Kidney tubule cell (primary cell): ENCODE measurements at regions not wholly inside any gene's neighbourhood (a gene's known extent, or its start where the extent isn't known, plus 50 kb on each side); places are given as distances from the start of the nearest gene placed in this dataset.
A peak's percentile ranks its signal among the peaks of the same experiment; 100 is the strongest.
"Not testable (repeated sequence)": the region's sequence is repeated elsewhere in the genome, so short reads cannot be mapped to it uniquely, and the experiment has no call there.

Experiments used
- DNase-seq: peaks from one replicate; pipeline ENCODE4 v3.0.0-alpha.2; 2018; ENCODE audit warnings: low spot score

DNA sequence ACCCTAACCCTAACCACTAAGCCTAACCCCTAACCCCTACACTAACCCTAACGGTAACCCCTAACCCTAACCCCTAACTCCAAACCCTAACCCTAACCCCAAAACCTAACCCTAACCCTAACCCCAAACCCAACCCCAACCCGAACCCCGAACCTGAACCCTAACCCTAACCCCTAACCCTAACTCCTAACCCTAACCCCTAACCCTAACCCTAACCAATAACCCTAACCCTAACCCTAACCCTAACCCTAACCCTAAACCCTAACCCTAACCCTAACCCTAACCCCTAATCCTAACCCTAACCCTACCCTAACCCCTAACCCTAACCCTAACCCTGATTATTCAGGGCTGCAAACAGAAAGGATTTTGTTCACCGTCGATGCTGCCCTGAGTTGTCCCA, 144.6 kb upstream of the DUSP22 start:
- not testable (repeated sequence) for DNase-seq

DNA sequence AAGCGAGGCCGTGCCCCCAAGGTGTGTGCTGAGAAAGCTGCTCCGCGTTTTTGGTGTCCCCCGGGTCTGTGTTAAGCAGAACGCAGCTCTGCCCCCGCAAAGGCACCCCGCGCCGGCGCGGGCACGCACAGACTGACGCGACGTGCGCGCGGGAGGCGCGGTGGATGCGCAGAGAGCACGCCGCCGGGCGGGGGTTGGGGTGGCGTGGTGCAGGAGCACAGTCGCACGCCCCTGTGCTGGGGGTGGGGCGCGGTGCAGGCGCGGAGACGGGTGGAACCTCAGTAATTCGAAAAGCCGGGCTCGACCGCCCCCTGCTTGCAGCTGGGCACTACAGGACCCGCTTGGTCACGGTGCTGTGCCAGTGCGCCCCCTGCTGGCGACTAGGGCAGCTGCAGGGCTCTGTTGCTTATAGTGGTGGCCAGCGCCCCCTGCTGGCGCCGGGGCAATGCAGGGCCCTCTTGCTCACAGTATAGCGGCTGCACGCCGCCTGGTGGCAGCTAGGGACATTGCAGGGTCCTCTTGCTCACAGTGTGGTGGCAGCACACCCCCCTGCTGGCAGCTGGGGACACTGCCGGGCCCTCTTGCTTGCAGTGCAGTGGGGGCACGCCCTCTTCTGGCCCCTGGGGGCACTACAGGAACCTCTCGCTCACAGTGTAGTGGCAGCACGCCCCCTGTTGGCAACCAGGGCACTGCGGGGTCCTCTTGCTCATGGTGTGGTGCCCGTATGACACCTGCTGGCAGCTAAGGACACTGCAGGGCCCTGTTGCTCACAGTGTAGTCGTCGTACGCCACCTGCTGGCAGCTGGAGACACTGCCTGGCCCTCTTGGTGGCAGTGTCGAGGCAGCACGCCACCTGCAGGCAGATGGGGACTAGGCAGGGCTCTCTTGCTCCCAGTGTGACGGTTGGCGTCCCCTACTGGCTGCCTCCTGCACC, 144.0 kb upstream of the DUSP22 start:
- DNase-seq: peak; percentile 47

DNA sequence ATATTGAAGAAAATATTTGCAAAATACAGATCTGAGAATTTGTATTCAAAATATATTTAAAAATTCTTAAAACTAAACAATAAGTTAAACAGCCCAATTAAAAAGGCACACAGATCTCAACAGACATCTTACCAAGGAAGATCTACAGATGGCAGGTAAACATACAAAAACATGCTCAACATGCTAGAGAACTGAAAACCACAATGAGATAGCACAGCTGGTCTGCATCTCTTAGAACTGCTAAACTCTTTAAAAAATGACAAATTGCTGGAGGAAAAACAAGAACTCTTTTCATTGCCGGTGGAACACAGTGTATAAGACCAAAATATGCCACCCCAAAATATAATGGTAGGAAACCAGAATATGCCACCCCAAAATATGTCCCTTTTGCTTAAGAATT, 142.1 kb upstream of the DUSP22 start:
- not testable (repeated sequence) for DNase-seq

DNA sequence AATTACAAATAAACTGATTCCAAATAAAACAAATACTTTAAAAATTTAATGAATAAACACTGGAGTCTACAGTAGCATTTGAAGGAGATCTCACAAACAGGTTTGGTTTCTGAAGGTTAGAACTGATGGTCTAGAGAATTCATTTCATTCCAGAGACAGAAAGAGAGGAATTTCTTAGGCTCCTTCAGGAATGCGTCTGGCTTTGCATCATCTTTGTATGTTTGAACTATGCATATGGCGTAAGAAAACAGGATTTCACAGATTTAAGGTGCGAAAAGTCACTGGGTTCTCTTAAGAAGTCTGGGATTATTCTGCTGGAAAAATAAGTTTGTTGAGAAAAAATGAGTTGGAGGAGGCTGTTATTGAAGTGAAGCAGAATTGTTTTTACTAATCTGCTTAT, 139.9 kb upstream of the DUSP22 start:
- not testable (repeated sequence) for DNase-seq

DNA sequence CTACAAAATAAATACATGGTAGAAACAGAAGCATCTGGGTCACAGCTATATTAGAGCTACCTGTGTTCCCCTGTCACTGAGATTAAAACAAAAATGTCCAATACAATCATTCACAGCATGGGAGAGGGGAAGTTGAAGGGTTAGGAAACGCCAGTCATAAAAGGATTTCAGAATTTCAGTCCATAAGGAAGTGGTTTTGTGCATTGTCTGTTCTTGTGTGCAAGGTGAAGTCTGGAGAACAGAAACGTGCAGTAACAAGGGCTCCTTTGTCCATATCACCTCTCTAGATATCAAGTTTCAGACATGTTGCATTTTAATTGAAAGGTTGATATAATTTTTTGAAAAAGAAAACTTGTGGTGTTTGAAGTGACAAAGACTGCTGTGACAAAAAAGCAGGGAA, 139.3 kb upstream of the DUSP22 start:
- DNase-seq: not testable (repeated sequence)

DNA sequence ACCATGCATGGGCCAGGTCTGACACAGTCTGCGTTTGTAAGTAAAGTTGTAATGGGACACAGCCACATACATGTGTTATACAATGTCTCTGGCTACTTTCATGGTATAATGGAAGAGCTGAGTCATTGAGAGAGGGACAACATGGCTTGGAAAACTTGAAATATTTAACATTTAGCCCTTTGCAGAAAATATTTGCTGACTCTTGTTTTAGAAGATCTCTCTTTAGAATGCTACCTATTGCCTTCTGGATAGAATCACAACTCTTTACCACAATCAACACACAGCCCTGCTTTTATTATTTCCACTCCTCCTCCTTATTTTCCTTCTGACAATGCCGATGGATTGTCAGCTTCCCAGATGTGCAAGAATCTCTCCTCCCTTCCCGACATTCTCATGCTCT, 138.4 kb upstream of the DUSP22 start:
- not testable (repeated sequence) for DNase-seq

DNA sequence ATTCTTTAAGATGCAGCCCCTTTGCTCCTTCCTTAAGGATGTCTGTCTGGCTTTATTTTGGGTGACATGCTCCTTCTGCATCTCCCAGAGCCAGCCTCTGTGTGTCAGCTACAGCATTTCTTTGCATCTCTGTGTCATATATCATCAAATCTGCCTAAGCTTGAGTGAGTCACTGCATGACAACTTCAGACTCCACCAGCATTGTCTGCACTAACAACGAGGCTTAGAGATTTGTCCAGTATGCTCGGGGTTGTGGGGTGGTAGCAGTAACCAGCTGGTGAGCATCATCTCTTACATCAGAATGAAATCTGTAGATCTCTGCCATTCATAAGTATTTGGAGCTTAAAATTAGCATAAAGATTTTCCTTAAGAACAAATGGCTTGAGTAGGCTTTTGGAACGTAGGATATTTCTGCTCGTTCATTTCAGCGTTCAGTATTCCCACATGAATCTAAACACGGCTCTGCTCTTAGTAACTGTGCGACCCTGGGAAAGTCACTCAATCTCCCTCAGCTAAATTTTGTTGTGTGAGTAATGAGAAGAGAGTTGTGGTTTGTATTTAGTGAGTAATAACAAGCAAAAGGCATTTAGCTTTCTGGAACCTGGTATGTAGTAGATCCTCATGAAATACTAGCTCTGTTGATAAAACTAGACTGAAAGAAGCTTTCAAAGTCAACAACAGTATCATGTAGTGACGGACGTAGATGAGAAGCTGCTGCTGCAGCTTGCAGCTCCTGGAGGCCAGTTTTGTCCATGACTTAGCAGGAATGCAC, 137.8 kb upstream of the DUSP22 start:
- peak; percentile 47 for DNase-seq

DNA sequence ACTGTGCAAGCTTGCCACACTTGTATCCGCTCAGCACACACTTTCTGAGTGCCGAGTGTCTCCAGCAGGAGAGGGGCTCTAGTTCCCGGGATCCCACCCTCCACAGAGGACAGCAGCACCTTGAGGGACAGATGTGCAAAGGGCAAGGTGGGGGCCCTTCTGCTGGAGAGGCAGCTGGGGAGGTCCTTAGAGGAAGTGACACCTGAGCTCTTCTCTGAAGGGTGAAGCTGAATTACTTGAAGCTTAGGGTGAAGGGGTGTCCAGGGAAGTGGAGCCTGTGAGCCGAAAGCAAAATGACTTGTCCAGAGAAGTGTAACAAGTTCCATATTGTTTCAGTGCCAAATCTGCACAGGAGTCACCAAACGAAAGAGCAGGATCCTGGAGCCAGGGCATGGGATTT, 136.3 kb upstream of the DUSP22 start:
- DNase-seq: no peak

DNA sequence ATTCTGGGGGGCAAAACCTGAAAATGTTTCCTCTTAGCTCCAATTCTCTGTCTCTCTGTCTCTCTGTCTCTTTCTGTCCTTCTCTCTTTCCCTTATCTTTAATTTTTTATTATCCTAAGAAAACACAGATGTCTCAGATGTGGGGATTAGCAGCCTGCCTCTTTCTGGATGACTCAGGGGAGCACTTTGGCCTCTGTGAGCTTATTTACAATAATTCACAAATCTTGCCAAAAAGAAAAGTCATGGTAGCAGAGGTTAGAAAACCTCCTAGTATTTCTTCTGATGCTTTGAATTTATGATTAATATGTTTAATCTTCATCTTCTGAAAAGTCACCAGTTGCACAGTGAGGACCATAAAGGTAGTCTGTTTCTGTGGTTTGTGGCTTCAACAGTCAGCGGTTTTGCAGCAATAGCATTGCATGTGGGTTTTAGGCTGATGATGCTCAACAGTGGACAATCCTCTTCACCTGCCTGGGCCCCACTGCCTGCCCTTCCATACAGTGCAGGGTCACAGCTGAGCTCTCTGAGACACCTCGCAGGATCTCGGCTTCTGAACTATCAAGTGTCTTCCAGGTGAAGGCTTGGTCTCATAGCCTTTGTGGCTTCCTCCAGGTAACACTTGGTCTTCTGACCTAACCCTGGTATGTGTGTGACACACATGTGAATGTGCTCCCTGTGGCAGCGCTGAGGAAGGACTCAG, 135.7 kb upstream of the DUSP22 start:
- not testable (repeated sequence) for DNase-seq

DNA sequence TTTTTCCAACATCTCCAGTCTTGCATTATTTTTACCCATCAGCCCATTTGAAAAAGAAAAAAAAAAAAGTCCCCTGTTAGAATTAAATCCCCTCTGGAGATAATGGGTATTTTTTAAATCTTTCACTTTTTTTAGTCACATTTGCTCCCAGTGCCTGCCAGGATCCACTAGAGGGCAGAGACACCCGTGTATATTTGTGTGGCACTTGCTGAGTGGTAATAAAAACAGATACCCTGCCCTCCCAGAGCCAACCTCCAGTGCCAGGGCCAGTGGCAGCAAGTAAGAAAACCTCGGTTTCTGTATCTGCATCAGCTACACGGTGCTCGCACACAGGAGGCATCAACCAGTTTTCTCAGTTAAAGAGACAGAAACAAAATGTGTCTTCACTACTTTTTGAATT, 135.1 kb upstream of the DUSP22 start:
- not testable (repeated sequence) for DNase-seq

DNA sequence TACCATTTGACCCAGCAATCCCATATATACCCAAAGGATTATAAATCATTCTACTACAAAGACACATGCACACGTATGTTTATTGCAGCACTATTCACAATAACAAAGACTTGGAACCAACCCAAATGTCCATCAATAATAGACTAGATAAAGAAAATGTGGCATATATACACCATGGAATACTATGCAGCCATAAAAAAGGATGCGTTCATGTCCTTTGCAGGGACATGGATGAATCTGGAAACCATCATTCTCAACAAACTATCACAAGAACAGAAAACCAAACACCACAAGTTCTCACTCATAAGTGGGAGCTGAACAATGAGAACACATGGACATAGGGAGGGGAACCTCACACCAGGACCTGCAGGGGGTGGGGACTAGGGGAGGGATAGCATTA, 130.6 kb upstream of the DUSP22 start:
- DNase-seq: not testable (repeated sequence)

DNA sequence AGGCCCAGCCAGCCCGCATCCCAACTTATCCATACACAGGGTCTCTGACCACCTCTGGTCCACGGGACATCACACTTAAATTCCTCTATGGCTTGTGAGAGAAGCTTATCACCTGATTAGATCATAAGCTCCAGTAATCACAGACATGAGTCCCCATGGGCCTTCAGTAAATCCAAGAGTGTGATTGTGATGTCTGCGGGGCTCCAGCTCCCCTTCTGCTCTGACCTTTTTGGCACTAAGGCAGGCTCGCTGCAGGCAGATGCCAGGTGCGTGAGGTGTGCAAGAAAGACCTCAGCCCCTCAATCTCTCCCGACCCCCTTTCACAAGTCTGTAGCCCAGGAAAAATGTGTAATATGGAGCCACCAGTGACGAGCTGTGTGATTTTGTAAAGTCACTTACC, 127.6 kb upstream of the DUSP22 start:
- DNase-seq: no peak

DNA sequence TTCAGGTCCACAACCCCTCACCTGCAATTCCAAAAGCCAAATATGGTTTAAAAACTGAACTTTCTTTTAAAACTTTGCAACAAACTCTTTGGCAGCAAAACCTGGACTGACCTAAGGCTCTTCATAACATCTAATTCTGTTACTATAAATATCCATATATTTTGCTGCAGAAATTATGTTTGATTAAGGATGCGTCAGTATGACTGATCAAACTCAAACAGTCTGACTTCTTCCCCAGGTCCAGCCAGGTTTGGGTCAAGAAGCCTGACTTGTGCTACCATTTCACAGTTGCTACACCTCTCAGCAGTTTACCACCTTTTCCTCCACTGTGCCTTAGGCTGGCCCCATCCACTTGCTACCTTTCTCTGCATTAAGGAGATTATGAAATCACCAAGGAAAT, 127.0 kb upstream of the DUSP22 start:
- DNase-seq: no peak

DNA sequence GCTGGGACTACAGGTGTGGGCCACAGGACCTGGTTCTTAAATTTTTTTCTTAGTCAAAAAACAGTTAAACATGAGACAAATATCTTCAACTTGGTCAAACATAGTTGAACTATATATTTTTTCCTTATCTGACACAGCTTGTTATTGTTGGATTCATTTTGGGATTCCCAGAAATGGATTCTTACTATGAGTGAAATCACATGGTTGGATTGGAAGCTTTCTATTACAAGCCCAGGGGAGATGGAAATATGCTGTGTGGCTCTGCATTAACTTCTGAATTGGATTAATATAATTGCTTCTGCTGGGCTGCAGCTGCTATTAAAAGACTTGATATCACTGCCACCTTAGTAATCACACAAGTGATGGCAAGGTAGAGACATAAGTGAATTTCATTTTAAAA, 126.4 kb upstream of the DUSP22 start:
- no peak for DNase-seq

DNA sequence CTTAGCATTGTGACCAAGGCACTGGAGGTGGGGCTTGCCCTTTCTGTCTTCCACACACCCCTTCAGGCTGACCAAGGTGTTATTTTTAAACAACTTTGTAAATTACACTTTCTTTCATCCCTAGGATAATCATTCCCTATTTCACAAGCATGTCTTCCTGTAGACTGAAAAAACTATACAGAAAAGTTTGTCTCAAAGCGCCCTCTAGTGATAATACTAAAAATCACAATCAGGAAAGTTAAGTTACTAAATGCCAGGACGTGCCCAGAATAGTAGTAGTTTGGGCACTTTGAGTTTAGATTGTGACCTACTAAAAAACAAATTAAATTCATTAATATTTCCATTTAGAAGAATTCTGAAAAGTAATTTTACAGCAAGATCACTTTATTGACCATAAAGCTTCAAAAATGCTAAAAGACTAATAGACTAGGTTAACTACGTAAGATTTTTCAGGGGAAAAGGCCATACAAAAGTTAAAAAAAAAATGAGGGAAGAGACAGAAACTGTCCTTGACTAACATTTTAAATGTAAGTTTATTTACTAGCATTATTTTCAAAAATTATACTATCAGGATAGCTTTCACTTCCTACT, 123.3 kb upstream of the DUSP22 start:
- DNase-seq: peak; percentile 60

DNA sequence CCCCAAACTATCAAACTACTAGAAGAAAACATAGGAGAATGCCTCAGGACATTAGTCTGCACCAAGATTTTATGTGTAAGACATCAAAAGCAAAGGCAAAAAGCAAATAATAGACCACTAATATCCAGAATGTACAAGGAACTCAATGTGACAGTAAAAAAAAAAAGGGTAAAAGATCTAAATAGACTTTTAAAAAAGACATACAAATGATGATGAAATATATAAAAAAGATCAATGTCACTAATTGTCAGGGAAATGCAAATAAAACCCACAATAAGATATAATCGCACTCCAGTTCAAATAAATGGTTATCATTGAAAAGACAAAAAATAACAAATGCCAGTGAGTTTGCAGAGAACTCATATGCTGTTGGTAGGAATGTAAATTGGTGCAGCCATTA, 118.3 kb upstream of the DUSP22 start:
- no peak for DNase-seq

DNA sequence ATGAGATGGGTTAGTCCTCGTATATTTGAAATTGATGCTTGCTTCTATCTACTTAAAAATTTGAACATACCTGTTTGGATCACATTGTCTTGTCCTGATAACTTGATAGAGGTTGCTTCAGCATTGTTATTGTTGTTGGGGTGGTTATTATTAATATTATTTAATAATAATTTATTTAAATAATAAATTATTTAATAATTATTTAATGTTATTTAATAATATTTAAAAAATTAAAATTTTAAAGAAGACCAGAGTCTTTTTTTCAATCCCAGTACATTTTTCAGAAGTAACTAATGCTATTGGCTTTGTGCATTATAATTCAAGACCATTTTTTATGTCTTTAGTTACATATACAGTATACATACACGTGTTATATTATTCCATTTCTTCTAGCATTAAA, 116.6 kb upstream of the DUSP22 start:
- DNase-seq: no peak

DNA sequence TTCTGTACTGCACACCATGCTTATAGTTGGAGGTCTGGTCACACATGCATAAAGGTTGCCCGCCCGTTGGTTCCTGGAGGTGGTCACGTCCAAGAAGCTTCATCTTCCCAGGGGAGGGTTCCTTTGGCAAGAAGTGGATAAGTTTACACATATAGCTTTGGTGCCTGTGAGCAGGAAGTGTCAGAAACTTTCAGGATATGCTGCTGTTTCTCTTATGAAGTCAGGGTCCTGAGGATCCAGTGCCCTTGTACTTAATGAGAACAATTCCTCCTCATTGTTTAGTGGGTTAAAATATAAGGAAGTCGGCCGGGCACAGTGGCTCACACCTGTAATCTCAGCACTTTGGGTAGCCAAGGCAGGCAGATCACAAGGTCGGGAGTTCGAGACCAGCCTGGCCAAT, 115.5 kb upstream of the DUSP22 start:
- no peak for DNase-seq

DNA sequence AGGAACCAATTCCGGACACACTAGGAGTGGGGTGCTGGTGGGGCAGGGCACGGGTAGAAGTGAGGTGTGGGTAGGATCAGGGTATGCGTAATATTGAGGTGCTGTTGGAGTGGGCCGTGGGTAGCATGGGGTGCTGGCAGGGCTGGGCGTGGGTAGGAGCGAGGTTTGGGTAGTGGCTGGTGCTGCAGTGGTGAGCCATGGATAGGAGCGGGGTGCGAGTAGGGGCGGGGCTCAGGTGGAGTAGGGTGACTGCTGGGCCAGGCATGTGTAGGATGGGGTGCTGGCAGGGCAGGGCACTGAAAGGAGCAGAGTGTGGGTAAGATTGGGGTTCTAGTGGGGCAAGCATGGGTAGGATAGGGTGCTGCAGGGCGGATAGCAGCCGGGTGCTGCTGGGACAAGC, 114.2 kb upstream of the DUSP22 start:
- DNase-seq: no peak

DNA sequence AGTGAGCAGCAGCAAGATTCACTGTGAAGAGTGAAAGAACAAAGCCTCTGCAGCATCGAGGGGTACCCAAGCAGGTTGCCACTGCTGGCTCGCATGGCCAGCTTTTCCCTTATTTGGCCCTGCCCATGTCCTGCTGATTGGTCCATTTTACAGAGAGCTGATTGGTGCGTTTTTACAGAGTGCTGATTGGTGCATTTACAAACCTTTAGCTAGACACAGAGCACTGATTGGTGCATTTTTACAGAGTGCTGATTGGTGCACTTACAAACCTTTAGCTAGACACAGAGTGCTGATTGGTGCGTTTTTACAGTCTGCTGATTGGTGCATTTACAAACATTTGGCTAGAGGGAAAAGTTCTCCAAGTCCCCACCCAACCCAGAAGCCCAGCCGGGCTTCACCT, 113.4 kb upstream of the DUSP22 start:
- DNase-seq: not testable (repeated sequence)

DNA sequence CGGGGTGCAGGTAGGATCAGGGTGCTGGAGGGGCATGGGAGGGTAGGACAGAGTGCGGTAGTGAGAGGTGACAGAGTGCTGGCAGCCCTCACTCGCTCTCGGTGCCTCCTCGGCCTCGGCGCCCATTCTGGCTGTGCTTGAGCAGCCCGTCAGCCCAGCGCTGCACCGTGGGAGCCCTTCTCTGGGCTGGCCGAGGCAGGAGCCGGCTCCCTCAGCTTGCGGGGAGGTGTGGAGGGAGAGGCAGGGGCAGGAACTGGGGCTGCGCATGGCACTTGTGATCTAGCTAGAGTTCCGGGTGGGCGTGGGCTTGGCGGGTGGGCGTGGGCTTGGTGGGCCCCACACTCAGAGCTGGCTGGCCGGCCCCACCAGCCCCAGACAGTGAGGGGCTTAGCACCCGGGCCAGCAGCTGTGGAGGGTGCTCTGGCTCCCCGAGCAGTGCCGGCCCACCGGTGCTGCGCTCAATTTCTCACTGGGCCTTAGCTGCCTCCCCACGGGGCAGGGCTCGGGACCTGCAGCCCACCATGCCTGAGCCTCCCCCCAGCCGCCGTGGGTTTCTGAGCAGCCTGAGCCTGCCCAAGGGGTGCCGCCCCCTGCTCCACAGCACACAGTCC, 112.8 kb upstream of the DUSP22 start:
- no peak for DNase-seq
